ENCODE measurements at regions not wholly inside any gene's neighbourhood (a gene's known extent, or its start where the extent isn't known, plus 50 kb on each side); places are given as distances from the start of the nearest gene placed in this dataset.

DNA sequence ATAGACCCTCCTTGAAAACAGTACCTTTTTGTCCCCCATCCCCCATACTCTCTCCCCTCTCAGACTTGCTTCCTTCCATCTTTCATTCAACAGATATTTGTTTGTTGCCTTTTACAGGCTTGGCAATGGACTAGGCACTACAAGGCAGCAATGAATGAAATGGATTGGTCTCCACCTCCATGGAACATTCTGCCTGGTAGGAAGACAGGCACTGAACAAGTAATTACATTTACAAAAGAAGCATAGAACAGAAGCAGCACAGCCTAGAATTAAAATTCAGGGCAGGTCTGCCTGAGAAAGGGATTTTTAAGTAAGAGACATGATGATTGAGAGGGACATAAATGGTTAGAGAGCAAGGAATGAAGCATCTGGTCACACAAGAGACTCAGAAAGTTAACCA lies 346.1 kb downstream of the GRXCR1 start:
- TF ChIP-seq, protein P1, sequence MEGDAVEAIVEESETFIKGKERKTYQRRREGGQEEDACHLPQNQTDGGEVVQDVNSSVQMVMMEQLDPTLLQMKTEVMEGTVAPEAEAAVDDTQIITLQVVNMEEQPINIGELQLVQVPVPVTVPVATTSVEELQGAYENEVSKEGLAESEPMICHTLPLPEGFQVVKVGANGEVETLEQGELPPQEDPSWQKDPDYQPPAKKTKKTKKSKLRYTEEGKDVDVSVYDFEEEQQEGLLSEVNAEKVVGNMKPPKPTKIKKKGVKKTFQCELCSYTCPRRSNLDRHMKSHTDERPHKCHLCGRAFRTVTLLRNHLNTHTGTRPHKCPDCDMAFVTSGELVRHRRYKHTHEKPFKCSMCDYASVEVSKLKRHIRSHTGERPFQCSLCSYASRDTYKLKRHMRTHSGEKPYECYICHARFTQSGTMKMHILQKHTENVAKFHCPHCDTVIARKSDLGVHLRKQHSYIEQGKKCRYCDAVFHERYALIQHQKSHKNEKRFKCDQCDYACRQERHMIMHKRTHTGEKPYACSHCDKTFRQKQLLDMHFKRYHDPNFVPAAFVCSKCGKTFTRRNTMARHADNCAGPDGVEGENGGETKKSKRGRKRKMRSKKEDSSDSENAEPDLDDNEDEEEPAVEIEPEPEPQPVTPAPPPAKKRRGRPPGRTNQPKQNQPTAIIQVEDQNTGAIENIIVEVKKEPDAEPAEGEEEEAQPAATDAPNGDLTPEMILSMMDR (IDR thresholded peaks at IDR 0.05) = no peak
- no peak for TF ChIP-seq EP300 (IDR thresholded peaks at IDR 0.05)
